ENCODE measurements at regions not wholly inside any gene's neighbourhood (a gene's known extent, or its start where the extent isn't known, plus 50 kb on each side); places are given as distances from the start of the nearest gene placed in this dataset.

DNA sequence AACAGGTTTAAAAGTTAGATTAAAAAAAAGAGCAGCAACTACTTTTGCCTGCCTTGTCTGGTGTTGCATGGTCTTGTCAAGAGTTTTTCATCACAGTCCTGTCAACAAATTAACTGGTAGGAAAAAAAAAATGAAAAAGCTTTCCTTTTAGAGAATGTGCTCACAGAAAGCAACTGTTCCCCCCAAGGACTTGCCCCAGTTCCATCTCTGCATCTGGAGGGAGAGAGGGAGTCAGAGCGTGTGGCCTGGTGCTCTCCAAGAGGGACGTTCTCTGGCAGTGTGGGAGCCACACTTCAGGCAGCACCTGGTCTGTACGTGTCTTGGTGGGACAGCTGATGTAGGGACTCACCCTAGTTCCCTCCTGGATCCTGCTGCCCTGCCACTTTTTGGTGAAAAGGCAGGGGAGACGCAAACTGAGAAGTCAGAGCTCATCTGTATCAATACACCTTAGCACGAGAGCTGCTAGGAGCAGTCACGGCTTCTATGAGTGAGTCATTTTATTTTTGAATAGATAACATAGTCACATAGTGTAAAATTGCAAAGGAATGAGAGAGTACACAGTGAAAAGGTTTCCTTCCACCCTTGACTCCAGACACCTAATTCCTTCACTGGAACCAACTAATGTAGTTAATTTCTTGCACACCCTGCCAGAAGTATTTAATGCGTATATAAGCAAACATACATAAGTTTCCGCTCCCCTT, 172.5 kb upstream of the MGAT5 start:
- TF ChIP-seq, protein P1, sequence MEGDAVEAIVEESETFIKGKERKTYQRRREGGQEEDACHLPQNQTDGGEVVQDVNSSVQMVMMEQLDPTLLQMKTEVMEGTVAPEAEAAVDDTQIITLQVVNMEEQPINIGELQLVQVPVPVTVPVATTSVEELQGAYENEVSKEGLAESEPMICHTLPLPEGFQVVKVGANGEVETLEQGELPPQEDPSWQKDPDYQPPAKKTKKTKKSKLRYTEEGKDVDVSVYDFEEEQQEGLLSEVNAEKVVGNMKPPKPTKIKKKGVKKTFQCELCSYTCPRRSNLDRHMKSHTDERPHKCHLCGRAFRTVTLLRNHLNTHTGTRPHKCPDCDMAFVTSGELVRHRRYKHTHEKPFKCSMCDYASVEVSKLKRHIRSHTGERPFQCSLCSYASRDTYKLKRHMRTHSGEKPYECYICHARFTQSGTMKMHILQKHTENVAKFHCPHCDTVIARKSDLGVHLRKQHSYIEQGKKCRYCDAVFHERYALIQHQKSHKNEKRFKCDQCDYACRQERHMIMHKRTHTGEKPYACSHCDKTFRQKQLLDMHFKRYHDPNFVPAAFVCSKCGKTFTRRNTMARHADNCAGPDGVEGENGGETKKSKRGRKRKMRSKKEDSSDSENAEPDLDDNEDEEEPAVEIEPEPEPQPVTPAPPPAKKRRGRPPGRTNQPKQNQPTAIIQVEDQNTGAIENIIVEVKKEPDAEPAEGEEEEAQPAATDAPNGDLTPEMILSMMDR (IDR thresholded peaks at IDR 0.05) = no peak

GRCh38 chr2:134083548-134083947, 170.3 kb upstream of the MGAT5 start:
- TF ChIP-seq, protein P1 (IDR thresholded peaks at IDR 0.05) = no peak

DNA sequence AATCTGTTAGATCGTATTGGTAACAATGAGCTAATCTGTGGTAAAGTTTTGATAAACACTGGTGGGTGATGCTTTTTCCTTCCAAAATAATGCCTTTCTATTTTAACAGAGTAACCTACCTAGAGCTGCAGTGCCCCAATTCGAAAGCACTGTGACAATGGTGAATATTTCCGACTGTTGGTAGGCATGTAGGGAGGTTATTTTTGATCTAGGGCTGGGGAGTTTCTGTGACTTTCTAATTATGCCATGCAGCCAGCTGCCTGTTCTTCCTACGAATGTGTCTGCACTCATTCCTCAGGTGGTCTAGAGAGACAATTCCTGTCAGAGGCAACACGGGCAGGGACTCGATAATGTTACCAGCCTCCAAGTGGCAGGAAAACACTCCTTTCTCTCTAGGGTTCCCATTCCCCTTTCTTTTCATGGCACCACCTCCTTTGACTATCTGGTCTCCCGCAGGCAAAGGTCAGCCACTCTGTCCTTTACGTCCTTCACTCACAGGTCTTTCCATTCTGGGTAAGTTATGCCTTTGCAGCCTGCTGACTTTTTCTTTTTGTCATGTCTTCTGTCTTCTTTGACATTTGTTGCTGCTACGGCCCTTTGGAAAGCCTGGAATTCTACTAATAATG, 167.2 kb upstream of the MGAT5 start:
- TF ChIP-seq, protein P1 (IDR thresholded peaks at IDR 0.05) = no peak

DNA sequence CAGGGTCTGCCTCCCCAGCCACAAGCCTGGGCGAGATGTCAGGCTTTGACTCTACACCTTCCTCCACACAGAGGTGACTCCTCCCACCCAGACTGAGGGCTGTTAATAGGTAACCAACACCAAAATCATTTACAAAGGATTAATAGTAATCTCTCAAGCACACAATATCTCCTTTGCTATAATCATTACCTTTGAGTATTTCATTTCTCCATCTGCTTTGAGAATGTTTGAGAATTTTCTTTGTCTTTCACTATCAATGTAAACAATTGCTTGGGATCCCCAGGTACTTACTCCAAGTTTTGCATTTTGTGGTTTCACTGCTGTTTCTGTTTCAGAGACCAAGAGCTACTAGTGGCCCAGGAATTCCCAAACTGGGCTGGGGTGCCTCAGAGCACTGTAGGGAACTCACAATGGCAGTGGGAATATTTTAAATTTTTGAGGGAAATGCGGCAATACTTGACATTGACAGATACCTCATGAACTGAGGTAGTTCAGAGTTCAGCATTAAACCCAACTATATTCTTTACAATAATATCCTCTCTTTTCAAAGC, 166.4 kb upstream of the MGAT5 start:
- TF ChIP-seq, protein P1 (IDR thresholded peaks at IDR 0.05) = no peak

GRCh38 chr2:134089454-134089853, 164.4 kb upstream of the MGAT5 start:
- TF ChIP-seq, protein P1 (IDR thresholded peaks at IDR 0.05) = no peak

DNA sequence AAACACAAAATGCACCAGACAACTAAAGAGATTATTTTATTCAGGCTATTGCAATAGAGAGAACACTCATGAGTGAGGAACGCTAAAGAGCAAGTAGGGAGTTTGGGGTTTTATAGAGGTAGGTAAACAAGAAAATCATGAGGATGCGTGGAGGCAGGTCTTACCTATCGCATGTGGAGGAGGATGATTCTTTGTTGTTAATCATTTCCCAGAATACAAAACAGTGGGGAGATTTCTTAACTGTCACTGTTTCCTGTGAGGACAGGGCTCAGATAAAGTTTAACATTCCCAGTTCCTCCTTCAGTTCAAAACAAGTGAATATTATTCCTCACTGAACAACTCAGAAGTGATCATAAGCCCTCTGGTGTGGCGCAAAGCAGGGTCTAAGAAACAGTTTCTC, 156.1 kb upstream of the MGAT5 start:
- TF ChIP-seq, protein P1 (IDR thresholded peaks at IDR 0.05) = no peak

GRCh38 chr2:134098321-134098720, 155.6 kb upstream of the MGAT5 start:
- TF ChIP-seq, protein P1 (IDR thresholded peaks at IDR 0.05) = no peak
